Mesenchymal stem cell (in vitro differentiated cells and primary cell): ENCODE measurements at regions not wholly inside any gene's neighbourhood (a gene's known extent, or its start where the extent isn't known, plus 50 kb on each side); places are given as distances from the start of the nearest gene placed in this dataset.

ENCODE experiments used
- DNase-seq: peaks from one replicate; pipeline ENCODE4 v3.0.0-alpha.2; 2013
- H2AFZ ChIP-seq: one replicate; pipeline ENCODE4 v1.6.1; 2013; ENCODE audit warnings: low read depth, mild to moderate bottlenecking, control low read depth, inconsistent platforms, low read length, moderate library complexity
- H2AK5ac ChIP-seq: 2 replicates; pipeline ENCODE4 v1.6.1; 2013; ENCODE audit warnings: low read length, moderate library complexity, mild to moderate bottlenecking, inconsistent platforms; ENCODE audit not compliant: severe bottlenecking
- H2BK120ac ChIP-seq: one replicate; pipeline ENCODE4 v1.6.1; 2013; ENCODE audit warnings: low read depth, mild to moderate bottlenecking, inconsistent platforms, low read length, moderate library complexity
- H2BK12ac ChIP-seq, 2 experiments: one replicate each; pipeline ENCODE4 v1.6.1; 2013; ENCODE audit warnings: inconsistent platforms in 2 of 2, low read length in 2 of 2, mild to moderate bottlenecking in 2 of 2, moderate library complexity in 2 of 2, control low read depth in 1 of 2
- H2BK15ac ChIP-seq: one replicate; pipeline ENCODE4 v1.6.1; 2013; ENCODE audit warnings: mild to moderate bottlenecking, low read depth, inconsistent platforms; ENCODE audit not compliant: poor library complexity, severe bottlenecking
- H2BK5ac ChIP-seq: 2 replicates; pipeline ENCODE4 v1.6.1; 2013; ENCODE audit warnings: low read depth, mild to moderate bottlenecking, low read length, control low read depth, inconsistent platforms; ENCODE audit not compliant: poor library complexity, severe bottlenecking
- H3K14ac ChIP-seq, 2 experiments: one replicate each; pipeline ENCODE4 v1.6.1; 2013; ENCODE audit warnings: inconsistent platforms in 2 of 2, low read length in 2 of 2, control low read depth in 1 of 2, mild to moderate bottlenecking in 1 of 2, moderate library complexity in 1 of 2
- H3K18ac ChIP-seq, 2 experiments: one replicate each; pipeline ENCODE4 v1.6.1; 2013; ENCODE audit warnings: inconsistent platforms in 2 of 2, low read length in 2 of 2, control low read depth in 1 of 2, low read depth in 1 of 2, mild to moderate bottlenecking in 1 of 2
- H3K23ac ChIP-seq, 2 experiments: one replicate each; pipeline ENCODE4 v1.6.1; 2013; ENCODE audit warnings: inconsistent platforms in 2 of 2, low read length in 2 of 2, mild to moderate bottlenecking in 2 of 2, moderate library complexity in 2 of 2, control low read depth in 1 of 2
- H3K27ac ChIP-seq: 2 replicates; pipeline ENCODE4 v1.5.1; 2013; ENCODE audit warnings: mild to moderate bottlenecking, moderate library complexity, low read length, control low read depth, inconsistent platforms; ENCODE audit not compliant: poor library complexity, severe bottlenecking
- H3K27me3 ChIP-seq, 2 experiments: 2 replicates each; pipeline versions ENCODE4 v1.6.1 to v1.7.0; 2013; ENCODE audit warnings: low read length in 2 of 2, mild to moderate bottlenecking in 2 of 2, moderate library complexity in 2 of 2, control low read depth in 1 of 2, inconsistent platforms in 1 of 2; ENCODE audit not compliant: control insufficient read depth in 1 of 2, insufficient read depth in 1 of 2
- H3K36me3 ChIP-seq, 2 experiments: 2 replicates each; pipeline versions ENCODE4 v1.6.1 to v1.7.0; 2013; ENCODE audit warnings: low read length in 2 of 2, control low read depth in 1 of 2, inconsistent platforms in 1 of 2, low read depth in 1 of 2, mild to moderate bottlenecking in 1 of 2; ENCODE audit not compliant: insufficient read depth in 2 of 2, control insufficient read depth in 1 of 2
- H3K4ac ChIP-seq, 2 experiments: one replicate each; pipeline ENCODE4 v1.6.1; 2013; ENCODE audit warnings: inconsistent platforms in 2 of 2, low read length in 2 of 2, mild to moderate bottlenecking in 2 of 2, moderate library complexity in 2 of 2, control low read depth in 1 of 2, low read depth in 1 of 2
- H3K4me1 ChIP-seq: 2 replicates; pipeline ENCODE4 v1.6.1; 2013; ENCODE audit warnings: low read depth, low read length, control low read depth; ENCODE audit not compliant: control insufficient read depth, insufficient read depth
- H3K4me2 ChIP-seq: 2 replicates; pipeline ENCODE4 v1.6.1; 2013; ENCODE audit warnings: low read length, mild to moderate bottlenecking, inconsistent platforms; ENCODE audit not compliant: poor library complexity, severe bottlenecking
- H3K4me3 ChIP-seq, 2 experiments: 2 replicates each; pipeline versions ENCODE4 v1.5.1 to v1.7.0; 2013; ENCODE audit warnings: low read length in 2 of 2, mild to moderate bottlenecking in 2 of 2, control low read depth in 1 of 2, low read depth in 1 of 2; ENCODE audit not compliant: insufficient read depth in 1 of 2
- H3K79me1 ChIP-seq: replicated peaks from 2 replicates; pipeline ENCODE4 v1.6.1; 2013; ENCODE audit warnings: mild to moderate bottlenecking, control low read depth, low read length, inconsistent platforms; ENCODE audit not compliant: poor library complexity, severe bottlenecking
- H3K9ac ChIP-seq: 2 replicates; pipeline ENCODE4 v1.7.0; 2013; ENCODE audit warnings: mild to moderate bottlenecking, low read length, moderate library complexity
- H3K9me3 ChIP-seq: 2 replicates; pipeline ENCODE4 v1.7.0; 2013; ENCODE audit warnings: mild to moderate bottlenecking, low read length; ENCODE audit not compliant: control insufficient read depth
- H4K8ac ChIP-seq: one replicate; pipeline ENCODE4 v1.6.1; 2013; ENCODE audit warnings: inconsistent platforms, mild to moderate bottlenecking, low read length, moderate library complexity
- H4K91ac ChIP-seq: one replicate; pipeline ENCODE4 v1.6.1; 2013; ENCODE audit warnings: mild to moderate bottlenecking, low read length, inconsistent platforms
- WGBS: methylation state at CpG from one replicate; pipeline ENCODE4 v1.1.7; 2013; ENCODE audit warnings: mixed read lengths; 5-methylcytosine and 5-hydroxymethylcytosine counted together

- WGBS: 100% methylated on average over 1 of the region's 2 CpGs
- Histone ChIP-seq H3K36me3 (no peaks in the 10 kb centered on the region), H2AFZ (no peak overlapping the region), H3K23ac (no peak overlapping the region), H3K9ac (peak overlapping the region; percentile 78), H2BK120ac (no peak overlapping the region), H4K91ac (no peak overlapping the region), H2BK5ac (no peak overlapping the region), H3K4me1 (no peaks in the 10 kb centered on the region), H3K79me1 (no peaks in the 10 kb centered on the region), H4K8ac (no peak overlapping the region), H3K27me3 (no peaks in the 10 kb centered on the region), H2BK12ac (no peak overlapping the region), H2BK15ac (no peak overlapping the region), H3K27ac (no peak overlapping the region), H3K4me3 (peak overlapping the region in 1 of 2 experiments; percentile 29), H3K18ac (no peak overlapping the region), H3K9me3 (no peaks in the 10 kb centered on the region), H3K14ac (no peak overlapping the region), H3K4me2 (no peak overlapping the region), H2AK5ac (no peak overlapping the region), H3K4ac (no peak overlapping the region)
- no peak for DNase-seq
Observed at GRCh38 chr12:59004456-59004855, 84.2 kb upstream of the LRIG3 start.

- 100% methylated on average over 2 of the region's 3 CpGs for WGBS
- no peak overlapping the region for H3K4me3 ChIP-seq
- no peak overlapping the region for H2AFZ ChIP-seq
Observed at GRCh38 chr12:58995666-58996363, 75.5 kb upstream of the LRIG3 start.

GRCh38 chr12:58988643-58989344 lies 68.5 kb upstream of the LRIG3 start:
- Histone ChIP-seq H3K4ac (no peak overlapping the region), H3K4me1 (no peaks in the 10 kb centered on the region), H2BK15ac (no peak overlapping the region), H2AFZ (no peak overlapping the region), H3K79me1 (no peaks in the 10 kb centered on the region), H4K91ac (no peak overlapping the region), H2AK5ac (no peak overlapping the region), H3K27ac (no peak overlapping the region), H3K27me3 (no peaks in the 10 kb centered on the region), H3K14ac (no peak overlapping the region), H3K4me3 (no peak overlapping the region), H3K9me3 (peaks cover 3% of the 10 kb centered on the region), H4K8ac (no peak overlapping the region), H3K23ac (no peak overlapping the region), H2BK120ac (no peak overlapping the region), H3K9ac (no peak overlapping the region), H3K4me2 (no peak overlapping the region), H2BK12ac (no peak overlapping the region), H3K36me3 (no peaks in the 10 kb centered on the region), H3K18ac (no peak overlapping the region), H2BK5ac (no peak overlapping the region)
- WGBS: 85% methylated on average over 1 of the region's 1 CpG
- no peak for DNase-seq

More at GRCh38 chr12:58995666-58996363, 75.5 kb upstream of the LRIG3 start:
- Histone ChIP-seq H2AK5ac (no peak overlapping the region), H2BK120ac (no peak overlapping the region), H3K23ac (no peak overlapping the region), H4K91ac (no peak overlapping the region), H3K36me3 (no peaks in the 10 kb centered on the region), H2BK12ac (no peak overlapping the region), H3K18ac (no peak overlapping the region), H3K4me2 (no peak overlapping the region), H3K4me1 (no peaks in the 10 kb centered on the region), H3K79me1 (no peaks in the 10 kb centered on the region), H3K4ac (no peak overlapping the region), H2BK15ac (no peak overlapping the region), H3K14ac (no peak overlapping the region), H3K27me3 (no peaks in the 10 kb centered on the region), H4K8ac (no peak overlapping the region), H3K9ac (no peak overlapping the region), H3K9me3 (no peaks in the 10 kb centered on the region), H3K27ac (no peak overlapping the region), H2BK5ac (no peak overlapping the region)
- DNase-seq: no peak

- H2BK12ac ChIP-seq: no peak overlapping the region
- no peak overlapping the region for H3K4me3 ChIP-seq
- no peak overlapping the region for H3K4ac ChIP-seq
- no peak overlapping the region for H3K4me2 ChIP-seq
- no peak overlapping the region for H2BK15ac ChIP-seq
- no peak overlapping the region for H3K27ac ChIP-seq
- H4K91ac ChIP-seq: no peak overlapping the region
- no peak overlapping the region for H2BK5ac ChIP-seq
- no peaks in the 10 kb centered on the region for H3K79me1 ChIP-seq
- H3K9ac ChIP-seq: no peak overlapping the region
- no peaks in the 10 kb centered on the region for H3K4me1 ChIP-seq
- no peak overlapping the region for H2BK120ac ChIP-seq
- H3K14ac ChIP-seq: no peak overlapping the region
- H2AK5ac ChIP-seq: no peak overlapping the region
- DNase-seq: no peak
- H3K23ac ChIP-seq: no peak overlapping the region
- H4K8ac ChIP-seq: no peak overlapping the region
- WGBS: 90% methylated on average over 3 of the region's 3 CpGs
- no peak overlapping the region for H2AFZ ChIP-seq
- no peaks in the 10 kb centered on the region for H3K36me3 ChIP-seq
- H3K27me3 ChIP-seq: no peaks in the 10 kb centered on the region
- no peak overlapping the region for H3K18ac ChIP-seq
- no peaks in the 10 kb centered on the region for H3K9me3 ChIP-seq
Observed at GRCh38 chr12:58981961-58982360, 61.7 kb upstream of the LRIG3 start.
